GM23248 (cell line): ENCODE measurements at regions not wholly inside any gene's neighbourhood (a gene's known extent, or its start where the extent isn't known, plus 50 kb on each side); places are given as distances from the start of the nearest gene placed in this dataset.

Experiments used
- DNase-seq: peaks from one replicate; pipeline ENCODE4 v3.0.0-alpha.2; 2015
- H2AFZ ChIP-seq: fragments of 200-600 bp; sonication (generic); 2 replicates; pipeline ENCODE4 v1.6.1; 2016; ENCODE audit warnings: antibody characterized with exemption
- H3F3A ChIP-seq: fragments of 200-600 bp; sonication (generic); 2 replicates; pipeline ENCODE4 v1.6.1; 2016; ENCODE audit warnings: mild to moderate bottlenecking, antibody characterized with exemption, mixed run types; ENCODE audit not compliant: insufficient read depth
- H3K27ac ChIP-seq: fragments of 200-600 bp; sonication (generic); 2 replicates; pipeline ENCODE4 v1.5.1; 2016; ENCODE audit warnings: mild to moderate bottlenecking
- H3K27me3 ChIP-seq: fragments of 200-600 bp; sonication (generic); replicated peaks from 2 replicates; pipeline ENCODE4 v1.6.1; 2016; ENCODE audit warnings: mild to moderate bottlenecking; ENCODE audit not compliant: insufficient read depth
- H3K36me3 ChIP-seq: fragments of 200-600 bp; sonication (generic); 2 replicates; pipeline ENCODE4 v1.6.1; 2016; ENCODE audit warnings: low read depth, mild to moderate bottlenecking
- H3K4me1 ChIP-seq: fragments of 200-600 bp; sonication (generic); 2 replicates; pipeline ENCODE4 v1.6.1; 2016; ENCODE audit warnings: mild to moderate bottlenecking; ENCODE audit not compliant: insufficient read depth
- H3K4me2 ChIP-seq: fragments of 200-600 bp; sonication (generic); one replicate; pipeline ENCODE4 v1.6.1; 2016; ENCODE audit warnings: mild to moderate bottlenecking; ENCODE audit not compliant: unreplicated experiment
- H3K4me3 ChIP-seq: fragments of 200-600 bp; sonication (generic); 2 replicates; pipeline ENCODE4 v1.5.1; 2016; ENCODE audit warnings: mild to moderate bottlenecking
- H3K79me2 ChIP-seq: fragments of 200-600 bp; sonication (generic); 2 replicates; pipeline ENCODE4 v1.6.1; 2016; ENCODE audit warnings: mild to moderate bottlenecking; ENCODE audit not compliant: insufficient read depth
- H3K9ac ChIP-seq: fragments of 200-600 bp; sonication (generic); 2 replicates; pipeline ENCODE4 v1.6.1; 2016; ENCODE audit warnings: mild to moderate bottlenecking
- H3K9me2 ChIP-seq: fragments of 200-600 bp; sonication (generic); 2 replicates; pipeline ENCODE4 v1.6.1; 2016; ENCODE audit warnings: mixed run types, mild to moderate bottlenecking, moderate library complexity; ENCODE audit not compliant: insufficient read depth
- H3K9me3 ChIP-seq: fragments of 200-600 bp; sonication (generic); one replicate; pipeline ENCODE4 v1.6.1; 2017; ENCODE audit warnings: low read depth
- H4K20me1 ChIP-seq: fragments of 200-600 bp; sonication (generic); 2 replicates; pipeline ENCODE4 v1.6.0; 2016; ENCODE audit not compliant: insufficient read depth
- EZH2 ChIP-seq: fragments of 200-600 bp; sonication (generic); IDR thresholded peaks from 2 replicates; pipeline ENCODE4 v1.6.1; 2018; ENCODE audit warnings: antibody characterized with exemption, mild to moderate bottlenecking; ENCODE audit not compliant: insufficient read depth, poor library complexity, severe bottlenecking
- EZH2phosphoT487 ChIP-seq: fragments of 200-600 bp; sonication (generic); IDR thresholded peaks from 2 replicates; pipeline ENCODE4 v1.6.1; 2018; ENCODE audit warnings: antibody characterized with exemption, moderate library complexity, mild to moderate bottlenecking, low read depth; ENCODE audit not compliant: insufficient read depth
- WGBS, 2 experiments: methylation state at CpG; one replicate each; pipeline ENCODE4 v1.1.6; 2015 to 2017; ENCODE audit warnings: low lambda C conversion rate in 2 of 2, low coverage in 1 of 2; ENCODE audit errors: missing lambda C conversion rate in 2 of 2; 5-methylcytosine and 5-hydroxymethylcytosine counted together
- in situ Hi-C: fragments of 300-500 bp; cut with MboI; formaldehyde crosslinking; loops from 2 replicates; pipeline ENCODE4 v1.15.0; 2020

DNA sequence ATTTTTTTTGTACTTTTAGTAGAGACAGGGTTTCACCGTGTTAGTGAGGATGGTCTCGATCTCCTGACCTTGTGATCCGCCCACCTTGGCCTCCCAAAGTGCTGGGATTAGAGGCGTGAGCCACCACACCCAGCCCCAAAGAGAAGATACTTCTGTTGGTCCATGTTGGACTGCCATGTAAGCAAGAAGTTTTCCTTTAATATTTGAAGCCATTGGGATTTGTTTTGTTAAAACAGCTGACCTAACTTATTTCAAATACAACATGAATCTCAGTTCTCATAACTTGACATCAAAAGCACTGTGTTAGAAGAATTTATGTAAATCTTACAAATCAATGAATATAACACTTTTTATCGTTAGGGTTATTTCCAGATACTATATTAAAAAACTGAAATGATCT is 302.4 kb downstream of the SDHAF3 start:
- no peaks in the 10 kb centered on the region for H3K79me2 ChIP-seq
- WGBS, 2 experiments: 20 to 39% methylated on average over 5 of the region's 5 CpGs
- in situ Hi-C loops: no loop called here
- H3K4me1 ChIP-seq: no peaks in the 10 kb centered on the region
- H3K27me3 ChIP-seq: no peaks in the 10 kb centered on the region
- DNase-seq: no peak
- no peaks in the 10 kb centered on the region for H3K9me3 ChIP-seq
- no peak overlapping the region for H3K4me3 ChIP-seq
- no peak for TF ChIP-seq EZH2
- TF ChIP-seq EZH2phosphoT487: no peak
- H3K27ac ChIP-seq: no peak overlapping the region
- no peaks in the 10 kb centered on the region for H4K20me1 ChIP-seq
- no peak overlapping the region for H3K4me2 ChIP-seq
- no peaks in the 10 kb centered on the region for H3K9me2 ChIP-seq
- no peaks in the 10 kb centered on the region for H3F3A ChIP-seq
- no peaks in the 10 kb centered on the region for H3K36me3 ChIP-seq
- H3K9ac ChIP-seq: no peak overlapping the region
- no peak overlapping the region for H2AFZ ChIP-seq

DNA sequence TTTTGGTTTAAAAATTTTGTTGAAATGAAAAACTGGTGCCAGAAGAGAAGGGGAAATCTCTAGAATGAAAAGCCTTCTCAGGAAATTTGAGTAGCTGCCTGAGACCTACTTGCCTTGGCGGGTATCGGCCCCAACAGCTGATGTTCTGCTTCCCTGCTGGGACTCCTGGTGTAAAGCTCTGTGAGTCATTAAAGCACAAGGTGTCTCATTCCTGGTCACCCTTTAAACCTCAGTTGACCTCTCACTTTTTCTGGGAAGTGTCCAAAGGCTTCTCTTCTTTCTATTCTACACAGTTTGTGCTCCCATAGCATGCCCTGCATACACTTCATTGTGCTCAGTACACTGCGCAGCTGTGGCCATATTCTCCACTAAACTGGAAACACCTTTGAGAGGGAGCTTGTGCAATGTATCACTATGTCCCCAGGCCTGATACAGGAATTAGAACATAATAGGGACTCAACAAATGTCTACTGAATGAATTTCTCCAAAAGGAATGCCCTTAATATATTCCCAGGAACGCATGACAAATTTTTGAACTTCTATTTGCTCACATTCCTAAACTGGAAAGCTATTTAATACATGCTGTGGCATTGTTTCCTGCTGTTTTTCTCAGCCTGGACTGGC is 303.9 kb downstream of the SDHAF3 start:
- Histone ChIP-seq H3F3A (no peaks in the 10 kb centered on the region), H2AFZ (no peak overlapping the region), H3K4me1 (no peaks in the 10 kb centered on the region), H3K27me3 (no peaks in the 10 kb centered on the region), H3K4me3 (no peak overlapping the region), H3K27ac (no peak overlapping the region), H3K36me3 (no peaks in the 10 kb centered on the region), H3K9me3 (no peaks in the 10 kb centered on the region), H3K9me2 (no peaks in the 10 kb centered on the region), H3K79me2 (no peaks in the 10 kb centered on the region), H3K4me2 (no peak overlapping the region), H3K9ac (no peak overlapping the region), H4K20me1 (no peaks in the 10 kb centered on the region)
- no peak for DNase-seq
- WGBS, 2 experiments: 9 to 13% methylated on average over 4 of the region's 4 CpGs
- in situ Hi-C loops: no loop called here
- TF ChIP-seq EZH2phosphoT487 (no peak), EZH2 (no peak)

DNA sequence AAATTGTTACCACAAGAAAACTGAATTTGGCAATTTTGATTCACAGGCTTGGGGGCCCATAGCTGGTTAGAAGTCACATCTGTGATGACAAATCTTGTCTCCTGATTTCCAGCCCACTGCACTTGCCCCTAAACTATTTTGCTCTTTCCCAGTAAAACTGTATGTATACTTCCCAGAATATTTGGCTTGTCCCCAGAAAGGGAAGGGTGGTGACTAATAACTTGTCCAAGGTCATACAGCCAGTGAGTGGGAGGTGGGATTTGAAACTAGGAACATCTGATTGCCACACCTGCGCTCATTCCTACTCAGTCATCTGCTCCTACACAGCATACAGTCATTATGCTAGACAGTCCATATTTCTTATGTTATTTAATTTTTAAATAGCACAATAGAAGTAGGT is 304.5 kb downstream of the SDHAF3 start:
- H3K27ac ChIP-seq: no peak overlapping the region
- in situ Hi-C loops: no loop called here
- H2AFZ ChIP-seq: no peak overlapping the region
- DNase-seq: no peak
- H3K27me3 ChIP-seq: no peaks in the 10 kb centered on the region
- no peak overlapping the region for H3K9ac ChIP-seq
- no peaks in the 10 kb centered on the region for H3K9me3 ChIP-seq
- H3F3A ChIP-seq: no peaks in the 10 kb centered on the region
- H4K20me1 ChIP-seq: no peaks in the 10 kb centered on the region
- no peaks in the 10 kb centered on the region for H3K9me2 ChIP-seq
- no peak overlapping the region for H3K4me3 ChIP-seq
- WGBS, 2 experiments: 9 to 48% methylated on average over 1 of the region's 1 CpG
- no peaks in the 10 kb centered on the region for H3K36me3 ChIP-seq
- H3K4me2 ChIP-seq: no peak overlapping the region
- no peaks in the 10 kb centered on the region for H3K4me1 ChIP-seq
- no peaks in the 10 kb centered on the region for H3K79me2 ChIP-seq
- TF ChIP-seq EZH2 (no peak), EZH2phosphoT487 (no peak)

DNA sequence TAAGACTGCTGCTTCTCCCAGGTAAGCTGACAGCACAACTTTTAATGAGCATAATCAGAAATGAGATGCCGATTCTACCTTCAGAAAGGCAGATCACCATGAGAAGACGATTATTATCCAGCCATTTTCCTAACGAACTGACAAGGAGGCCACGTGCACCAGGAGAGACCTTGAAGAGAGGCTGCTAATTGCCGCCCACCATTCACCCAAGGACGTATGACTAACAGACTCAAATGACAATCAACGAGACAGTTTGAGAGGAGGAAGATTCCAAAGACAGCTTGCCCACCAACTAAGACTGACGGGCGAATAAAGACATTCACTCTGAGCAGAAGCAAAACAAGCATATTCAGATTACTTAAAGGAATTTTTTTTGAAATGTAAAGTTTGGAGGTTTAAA is 301.9 kb upstream of the TAC1 start:
- H3K9me2 ChIP-seq: no peaks in the 10 kb centered on the region
- no peaks in the 10 kb centered on the region for H3F3A ChIP-seq
- no peak overlapping the region for H3K4me3 ChIP-seq
- no peaks in the 10 kb centered on the region for H3K27me3 ChIP-seq
- no peaks in the 10 kb centered on the region for H3K4me1 ChIP-seq
- H3K36me3 ChIP-seq: no peaks in the 10 kb centered on the region
- no peak for TF ChIP-seq EZH2phosphoT487
- no peaks in the 10 kb centered on the region for H3K79me2 ChIP-seq
- H3K4me2 ChIP-seq: no peak overlapping the region
- 14 to 16% methylated on average over 9 of the region's 9 CpGs for WGBS, 2 experiments
- in situ Hi-C loops: no loop called here
- H3K9ac ChIP-seq: no peak overlapping the region
- H2AFZ ChIP-seq: no peak overlapping the region
- DNase-seq: no peak
- no peak overlapping the region for H3K27ac ChIP-seq
- H4K20me1 ChIP-seq: no peaks in the 10 kb centered on the region
- H3K9me3 ChIP-seq: no peaks in the 10 kb centered on the region

DNA sequence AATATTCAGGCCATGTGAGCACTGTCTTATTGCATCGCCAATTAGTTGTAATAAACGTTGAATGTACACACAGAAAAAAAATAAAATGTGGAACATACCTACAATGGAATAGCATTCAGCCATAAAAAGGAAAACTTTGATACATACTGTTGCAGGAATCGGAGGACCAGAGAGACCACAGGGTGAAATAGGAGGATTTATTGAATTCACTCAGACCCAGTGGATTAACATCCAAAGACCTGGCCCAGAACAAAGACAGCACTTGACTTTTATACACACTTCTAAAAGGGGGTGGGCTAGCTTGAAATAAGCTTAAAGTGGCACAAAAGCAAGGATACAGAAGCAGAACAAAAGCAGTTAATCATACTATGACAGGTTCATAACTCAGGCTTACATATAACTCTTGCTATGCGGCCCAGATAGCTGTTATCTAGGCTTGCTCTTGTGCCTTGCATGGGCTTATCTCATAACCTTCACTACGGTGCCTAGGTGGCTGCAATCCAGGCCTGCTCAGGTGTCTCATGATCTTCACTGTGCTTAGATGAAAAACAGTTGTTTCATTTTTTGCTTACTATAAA is 292.2 kb upstream of the TAC1 start:
- WGBS, 2 experiments: 27 to 30% methylated on average over 5 of the region's 5 CpGs
- H3K4me1 ChIP-seq: no peaks in the 10 kb centered on the region
- no peaks in the 10 kb centered on the region for H3F3A ChIP-seq
- no peak overlapping the region for H3K27ac ChIP-seq
- H4K20me1 ChIP-seq: no peaks in the 10 kb centered on the region
- TF ChIP-seq EZH2phosphoT487 (no peak), EZH2 (no peak)
- no peak overlapping the region for H2AFZ ChIP-seq
- H3K9ac ChIP-seq: no peak overlapping the region
- no peak overlapping the region for H3K4me2 ChIP-seq
- no peaks in the 10 kb centered on the region for H3K79me2 ChIP-seq
- H3K4me3 ChIP-seq: no peak overlapping the region
- H3K36me3 ChIP-seq: no peaks in the 10 kb centered on the region
- no peaks in the 10 kb centered on the region for H3K9me3 ChIP-seq
- no peaks in the 10 kb centered on the region for H3K9me2 ChIP-seq
- DNase-seq: no peak
- no peaks in the 10 kb centered on the region for H3K27me3 ChIP-seq
- in situ Hi-C loops: no loop called here
